Stimulated activated CD4-positive, alpha-beta T cell treated with anti-CD3 and anti-CD28 coated beads, Interleukin-1b, Interleukin-23, amount 100 ng/mL, for 24 hours (primary cell): ENCODE measurements at regions not wholly inside any gene's neighbourhood (a gene's known extent, or its start where the extent isn't known, plus 50 kb on each side); places are given as distances from the start of the nearest gene placed in this dataset.

Source experiments
- DNase-seq, 4 experiments: peaks; one replicate each; pipeline ENCODE4 v3.0.0-alpha.2; 2020; ENCODE audit warnings: low read depth in 4 of 4, low spot score in 1 of 4

- DNase-seq: no peak
Measured at GRCh38 chr6:119479860-119480655, 130.5 kb upstream of the MAN1A1 start.

GRCh38 chr6:119476554-119476953, 127.0 kb upstream of the MAN1A1 start:
- DNase-seq: no peak

- DNase-seq: no peak
Measured at GRCh38 chr6:119476024-119476423, 126.5 kb upstream of the MAN1A1 start.

DNA sequence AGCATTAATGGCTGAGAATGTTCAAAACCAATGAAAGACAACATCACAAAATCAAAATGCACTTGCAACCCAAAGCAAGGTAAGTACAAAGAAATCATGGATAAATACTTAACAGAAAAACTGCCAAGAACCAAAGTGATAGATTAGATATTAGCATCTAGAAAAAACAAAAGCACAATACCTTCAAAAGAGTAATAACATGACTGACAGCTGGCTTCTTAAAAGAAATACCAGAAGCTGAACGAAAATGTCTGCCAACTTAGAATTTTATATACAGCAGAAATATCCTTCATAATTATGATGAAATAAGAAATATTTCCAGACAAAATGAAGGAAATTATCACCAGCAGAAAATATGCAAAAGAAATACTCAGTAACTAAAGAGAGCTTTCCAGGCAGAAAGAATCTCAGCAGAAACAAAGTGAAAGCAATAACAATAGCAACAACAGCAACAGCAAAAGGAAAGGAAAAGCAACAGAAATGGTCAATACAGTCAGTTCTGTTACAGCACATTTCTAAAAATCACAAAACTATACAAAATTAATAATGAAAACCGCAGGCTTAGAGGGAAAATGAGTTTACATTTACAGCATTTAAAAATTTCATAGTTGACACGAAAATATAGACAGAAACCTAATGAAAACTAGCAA, 121.5 kb upstream of the MAN1A1 start:
- DNase-seq: no peak

DNA sequence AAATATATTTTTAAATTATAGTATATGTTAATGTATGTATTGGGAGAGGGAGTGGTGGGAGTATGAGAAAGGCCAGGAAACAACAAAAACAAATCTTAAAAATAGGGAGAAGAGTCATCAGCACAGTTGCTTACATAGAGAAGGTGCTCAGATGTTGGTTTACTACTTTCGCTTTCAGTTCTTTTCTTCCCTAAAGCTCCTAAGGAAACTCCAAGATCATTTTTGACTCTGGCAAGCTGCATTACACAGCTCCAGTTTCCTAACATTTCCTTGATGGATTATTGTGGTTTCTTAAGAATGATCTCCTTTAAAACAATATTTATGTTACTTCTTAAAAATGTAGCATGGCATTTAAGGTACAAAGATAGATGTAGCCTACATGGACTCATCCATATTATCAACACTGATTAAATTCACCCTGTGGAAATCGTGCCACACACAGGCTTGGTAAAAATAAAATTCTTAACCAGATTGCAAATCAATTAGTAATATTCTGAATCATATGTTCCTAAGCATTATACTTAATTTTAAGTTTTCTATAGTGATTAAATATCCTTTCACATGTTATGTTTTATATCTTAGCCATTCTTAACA, 118.0 kb upstream of the MAN1A1 start:
- DNase-seq: no peak

GRCh38 chr6:119466226-119466625, 116.7 kb upstream of the MAN1A1 start:
- no peak for DNase-seq

DNA sequence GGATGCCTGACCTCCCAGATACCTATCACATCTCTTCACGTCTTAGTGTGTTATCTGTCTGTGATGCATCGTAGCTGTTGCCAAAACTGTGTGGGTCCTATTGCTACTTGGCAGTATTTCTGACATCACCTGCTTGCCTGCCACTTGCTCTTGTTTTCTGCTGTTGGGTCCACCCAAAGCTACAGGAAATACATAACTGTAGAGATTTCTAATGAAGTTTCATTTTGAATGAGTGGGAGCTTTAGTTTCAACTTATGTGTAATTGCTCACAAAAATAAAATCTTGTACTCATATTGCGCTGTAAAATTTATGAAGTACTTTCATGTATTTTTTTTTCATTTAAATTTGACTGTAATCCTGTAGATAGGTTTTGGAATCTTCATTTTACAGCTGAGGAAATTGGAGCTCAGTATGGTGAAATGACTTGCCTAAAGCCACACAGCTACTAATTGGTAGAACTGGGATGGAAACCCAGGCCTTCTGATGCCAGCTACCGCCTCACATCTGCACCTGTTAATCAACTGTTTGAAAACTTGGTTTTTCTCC, 113.6 kb upstream of the MAN1A1 start:
- no peak for DNase-seq

DNA sequence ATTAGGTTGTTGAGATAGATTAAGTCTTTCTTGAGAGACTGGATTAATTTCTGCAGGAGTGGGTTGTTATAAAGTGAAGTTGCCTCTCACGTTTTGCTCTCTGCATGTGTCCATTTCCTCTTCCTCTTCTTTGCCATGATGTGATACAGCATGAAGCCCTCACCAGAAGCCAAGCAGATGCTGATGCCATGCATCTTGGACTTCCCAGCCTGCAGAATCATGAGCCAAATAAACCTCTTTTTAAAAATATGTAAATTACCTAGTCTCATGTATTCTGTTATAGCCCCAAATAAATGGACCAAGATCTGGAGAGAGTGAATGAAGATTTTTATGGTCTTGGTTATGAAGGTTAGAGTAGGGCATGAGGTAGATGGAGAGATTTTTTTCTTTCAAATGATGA, 111.6 kb upstream of the MAN1A1 start:
- no peak for DNase-seq

GRCh38 chr6:119459207-119459974, 109.8 kb upstream of the MAN1A1 start:
- DNase-seq: no peak

DNA sequence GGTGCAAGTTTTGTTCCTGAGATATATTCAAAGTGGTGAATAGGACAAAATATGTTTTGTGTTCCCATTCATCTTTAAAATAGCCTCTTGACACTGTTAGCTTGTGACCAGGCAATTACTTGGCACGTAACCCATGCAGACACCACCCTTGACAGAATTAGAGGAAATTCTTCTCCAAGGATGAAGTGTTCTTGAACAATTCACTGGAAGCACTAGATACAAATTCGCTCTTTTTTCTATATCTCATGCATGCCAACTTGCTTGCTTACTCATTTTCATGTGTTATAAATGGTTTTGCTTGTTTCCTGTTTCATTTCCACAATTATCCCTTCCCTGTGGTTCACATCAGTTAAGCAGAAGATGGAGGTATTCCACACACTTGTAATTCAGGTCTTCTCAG, 105.2 kb upstream of the MAN1A1 start:
- DNase-seq: no peak

GRCh38 chr6:119453242-119454200, 104.0 kb upstream of the MAN1A1 start:
- DNase-seq: no peak

DNA sequence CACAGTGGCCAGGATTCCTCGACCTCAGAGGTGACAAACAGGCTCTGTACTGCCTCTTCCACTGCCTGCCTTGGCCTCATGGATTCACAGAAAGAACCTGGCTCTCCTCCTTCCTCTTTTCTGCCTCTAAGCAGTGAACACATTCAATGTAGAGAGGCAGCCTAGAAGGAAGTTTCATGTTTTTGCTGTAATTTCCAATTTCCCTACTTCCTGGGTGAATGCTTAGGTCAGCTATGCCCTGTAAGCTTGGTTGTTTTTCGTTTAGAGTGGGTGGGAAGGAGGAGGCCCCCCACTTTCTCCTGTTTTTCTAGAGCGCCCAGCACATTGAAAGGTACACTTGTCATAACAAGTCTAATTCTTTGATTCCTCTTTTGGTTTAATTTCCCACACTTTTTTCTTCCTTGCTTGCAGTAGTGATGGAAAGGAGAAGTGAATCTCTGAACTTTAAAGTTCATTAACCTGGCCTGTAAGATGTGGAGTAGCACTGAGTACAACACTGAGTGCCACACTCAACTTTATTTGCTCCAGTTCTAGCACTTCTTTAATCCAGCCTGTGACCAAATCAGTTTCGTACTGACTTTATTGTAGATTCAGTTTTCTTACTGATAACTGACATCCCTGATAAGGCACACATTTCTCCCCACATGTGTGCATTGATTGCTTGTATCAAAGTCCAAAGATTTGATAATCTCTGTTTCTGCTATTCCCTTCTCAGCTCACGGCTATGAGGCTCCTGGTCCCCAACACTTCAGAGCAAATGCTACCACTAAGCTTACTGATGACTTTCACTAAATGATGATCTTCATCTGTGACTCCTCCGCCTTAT, 100.0 kb upstream of the MAN1A1 start:
- no peak for DNase-seq

DNA sequence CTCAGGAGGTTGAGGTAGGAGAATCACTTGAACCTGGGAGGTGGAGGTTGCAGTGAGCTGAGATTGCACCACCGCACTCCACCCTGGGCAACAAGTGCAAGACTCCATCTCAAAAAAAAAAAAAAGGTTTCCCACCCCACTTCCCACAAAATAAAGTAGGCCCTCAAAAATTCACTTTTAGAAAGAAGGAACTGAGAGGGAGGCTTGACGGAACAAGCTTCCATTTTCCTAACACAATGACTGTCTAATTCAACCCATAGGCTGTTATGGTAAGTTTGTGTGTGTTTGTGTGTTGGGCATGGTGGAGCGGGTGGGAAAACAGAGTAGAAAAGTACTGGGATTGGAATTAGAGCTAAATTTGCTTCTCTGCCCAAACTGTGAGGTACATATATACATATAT, 98.4 kb upstream of the MAN1A1 start:
- no peak for DNase-seq

DNA sequence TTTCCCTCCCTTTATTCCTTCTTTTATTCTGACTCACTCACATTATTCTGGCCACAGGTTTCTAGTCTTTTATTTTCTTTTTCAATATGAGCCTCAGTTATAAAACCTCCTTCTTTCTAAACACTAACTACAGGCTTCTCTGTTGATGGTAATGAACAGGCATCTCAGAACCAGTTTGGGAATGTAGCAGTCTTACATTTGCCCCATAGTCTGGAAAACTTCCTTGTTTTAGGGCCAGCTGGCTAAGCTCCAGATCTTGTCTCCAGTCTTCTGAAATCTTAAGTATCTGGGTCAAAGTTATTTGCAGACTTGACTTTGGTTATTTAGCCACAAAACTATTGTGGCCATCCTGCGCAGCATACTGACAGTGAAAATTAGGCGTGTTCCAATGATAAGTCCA, 97.0 kb upstream of the MAN1A1 start:
- no peak for DNase-seq

- DNase-seq: no peak
Measured at GRCh38 chr6:119446115-119446554, 96.6 kb upstream of the MAN1A1 start.

- no peak for DNase-seq
Measured at GRCh38 chr6:119445666-119446065, 96.1 kb upstream of the MAN1A1 start.

GRCh38 chr6:119444642-119445557, 95.3 kb upstream of the MAN1A1 start:
- DNase-seq: no peak

DNA sequence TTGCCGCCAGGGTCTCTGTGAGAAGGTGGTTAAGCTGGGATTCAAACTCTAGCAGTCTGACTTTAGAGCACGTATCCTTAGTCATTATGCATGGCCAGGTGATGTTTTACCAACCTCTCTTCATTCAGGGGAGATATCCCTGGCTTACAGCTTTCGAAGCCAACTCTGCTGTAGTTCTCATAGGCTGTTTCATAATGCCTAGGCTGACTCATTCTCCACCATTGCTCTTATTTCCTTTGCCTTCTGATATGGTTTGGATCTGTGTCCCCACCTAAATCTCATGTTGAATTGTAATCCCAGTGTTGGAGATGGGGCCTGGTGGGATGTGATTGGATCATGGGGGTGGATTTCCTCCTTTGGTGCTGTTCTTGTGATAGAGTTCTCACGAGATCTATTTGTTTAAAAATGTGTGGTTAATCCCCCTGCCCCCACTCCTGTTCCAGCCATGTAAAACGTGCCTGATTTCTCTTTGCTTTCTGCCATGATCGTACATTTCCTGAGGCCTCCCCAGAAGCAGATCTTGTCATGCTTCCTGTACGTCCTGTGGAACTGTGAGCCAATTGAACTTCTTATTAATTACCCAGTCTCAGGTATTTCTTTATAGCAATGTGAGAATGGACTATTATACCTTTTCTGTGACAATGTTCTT, 94.6 kb upstream of the MAN1A1 start:
- DNase-seq: no peak
